ENCODE measurements at regions not wholly inside any gene's neighbourhood (a gene's known extent, or its start where the extent isn't known, plus 50 kb on each side); places are given as distances from the start of the nearest gene placed in this dataset.

GRCh38 chr14:49464885-49465284 is 121.3 kb downstream of the RPS29 start:
- no peaks in the 10 kb centered on the region for H3K36me3 ChIP-seq (ENCODE audit: control insufficient read depth in 2 of 2, insufficient read depth in 1 of 2, low read length in 2 of 2)
- H3K9me3 ChIP-seq (ENCODE audit: control insufficient read depth, insufficient read depth, low read depth, low read length), result no peaks in the 10 kb centered on the region
- H3K27ac ChIP-seq (ENCODE audit: extremely low read depth, low read depth, low read length), result no peak overlapping the region
- H3K4me1 ChIP-seq (ENCODE audit: control insufficient read depth, insufficient read depth, low read length), result no peaks in the 10 kb centered on the region
- POLR2A ChIA-PET, result no interaction called here
- TF ChIP-seq ZNF416 (tag by site-specific recombination; IDR thresholded peaks at IDR 0.05) (no peak), ZNF132 (tag by site-specific recombination; IDR thresholded peaks at IDR 0.05; ENCODE audit: borderline replicate concordance) (no peak), IKZF3 (tag by site-specific recombination; IDR thresholded peaks at IDR 0.05) (no peak), ZBTB44 (tag by site-specific recombination; IDR thresholded peaks at IDR 0.05) (no peak), ZNF692 (tag by site-specific recombination; IDR thresholded peaks at IDR 0.05) (no peak), ZBTB17 (tag by site-specific recombination; IDR thresholded peaks at IDR 0.05) (no peak), ZNF221 (tag by site-specific recombination; IDR thresholded peaks at IDR 0.05; ENCODE audit: borderline replicate concordance) (no peak), ZNF518A (tag by site-specific recombination; conservative IDR thresholded peaks at IDR 0.05; ENCODE audit: low read depth) (no peak), ZNF433 (tag by site-specific recombination; IDR thresholded peaks at IDR 0.05; ENCODE audit: low read depth) (no peak), ZNF596 (tag by site-specific recombination; IDR thresholded peaks at IDR 0.05) (no peak), ZNF175 (tag by site-specific recombination; IDR thresholded peaks at IDR 0.05) (no peak), ZFP69B (tag by site-specific recombination; IDR thresholded peaks at IDR 0.05) (no peak), ZNF621 (tag by site-specific recombination; IDR thresholded peaks at IDR 0.05) (no peak), KLF16 (tag by site-specific recombination; IDR thresholded peaks at IDR 0.05) (no peak), ZNF133 (tag by site-specific recombination; IDR thresholded peaks at IDR 0.05) (no peak), ZNF664 (tag by site-specific recombination; IDR thresholded peaks at IDR 0.05) (no peak), SP7 (tag by site-specific recombination; IDR thresholded peaks at IDR 0.05) (no peak), ZNF121 (tag by site-specific recombination; IDR thresholded peaks at IDR 0.05) (no peak), SCRT1 (tag by site-specific recombination; IDR thresholded peaks at IDR 0.05; ENCODE audit: borderline replicate concordance) (no peak), BCL6B (tag by site-specific recombination; IDR thresholded peaks at IDR 0.05) (no peak)
- CTCF ChIA-PET, result interaction anchor here (9.0 kb wide), 1 partner anchor 33 kb away, joined by 109 read pairs; no protein-coding TSS in a partner anchor
- H3K4me3 ChIP-seq (ENCODE audit: low read depth, low read length), result no peak overlapping the region
